WI38 (cell line): ENCODE measurements at regions not wholly inside any gene's neighbourhood (a gene's known extent, or its start where the extent isn't known, plus 50 kb on each side); places are given as distances from the start of the nearest gene placed in this dataset.

ENCODE experiments used
- H3K4me3 ChIP-seq: 2 replicates; pipeline ENCODE4 v1.5.1; 2011; ENCODE audit warnings: low read depth, mild to moderate bottlenecking, control low read depth, low read length
- CTCF ChIP-seq: IDR thresholded peaks from 2 replicates; pipeline ENCODE4 v1.5.1; 2012; ENCODE audit warnings: low read depth, mild to moderate bottlenecking, control low read depth, low read length

- no peak for TF ChIP-seq CTCF
- H3K4me3 ChIP-seq, result no peak overlapping the region
Observed at GRCh38 chr14:85813040-85813439, 283.1 kb downstream of the FLRT2 start.

- no peak for TF ChIP-seq CTCF
- no peak overlapping the region for H3K4me3 ChIP-seq
Observed at GRCh38 chr14:85811340-85811739, 281.4 kb downstream of the FLRT2 start.

GRCh38 chr14:85799668-85800067 lies 269.7 kb downstream of the FLRT2 start:
- no peak for TF ChIP-seq CTCF
- H3K4me3 ChIP-seq, result no peak overlapping the region

- TF ChIP-seq CTCF, result no peak
- H3K4me3 ChIP-seq, result no peak overlapping the region
Observed at GRCh38 chr14:85798856-85799255, 268.9 kb downstream of the FLRT2 start.

- H3K4me3 ChIP-seq, result no peak overlapping the region
- TF ChIP-seq CTCF, result no peak
Observed at GRCh38 chr14:85793533-85793932, 263.6 kb downstream of the FLRT2 start.

GRCh38 chr14:85789506-85789905 lies 259.6 kb downstream of the FLRT2 start:
- TF ChIP-seq CTCF, result no peak
- H3K4me3 ChIP-seq, result no peak overlapping the region

GRCh38 chr14:85788470-85789233 lies 258.7 kb downstream of the FLRT2 start:
- H3K4me3 ChIP-seq, result no peak overlapping the region
- no peak for TF ChIP-seq CTCF
